ENCODE measurements at regions not wholly inside any gene's neighbourhood (a gene's known extent, or its start where the extent isn't known, plus 50 kb on each side); places are given as distances from the start of the nearest gene placed in this dataset.

- TF ChIP-seq CTCF (IDR thresholded peaks at IDR 0.05) (no peak), POLR2A (IDR thresholded peaks at IDR 0.05) (no peak)
These were observed 64.1 kb upstream of the GPC1 start for GRCh38 chr2:240371129-240372000.
